BJ (cell line): ENCODE measurements at regions not wholly inside any gene's neighbourhood (a gene's known extent, or its start where the extent isn't known, plus 50 kb on each side); places are given as distances from the start of the nearest gene placed in this dataset.

Source experiments
- CTCF ChIA-PET: fragments of 350-600 bp; formaldehyde crosslinking; extraction: SDS; loops from one replicate; lab custom pipeline; 2021; ENCODE audit warnings: antibody characterized with exemption, inconsistent platforms; lab: Yijun Ruan, JAX
- POLR2A ChIA-PET: fragments of 300-600 bp; sonication (Branson Sonifier 250); formaldehyde crosslinking; extraction: SDS; loops from one replicate; lab custom pipeline; 2021; ENCODE audit warnings: antibody characterized with exemption; lab: Charles Lee
- DNase-seq: peaks from one replicate; pipeline ENCODE4 v3.0.0-alpha.2; 2011; ENCODE audit warnings: low read depth
- H3K27me3 ChIP-seq: 2 replicates; pipeline ENCODE4 v1.6.0; 2011; ENCODE audit warnings: low read length; ENCODE audit not compliant: control insufficient read depth, insufficient read depth
- H3K36me3 ChIP-seq: 2 replicates; pipeline ENCODE4 v1.5.1; 2011; ENCODE audit warnings: low read length; ENCODE audit not compliant: control insufficient read depth, insufficient read depth
- H3K4me3 ChIP-seq: 2 replicates; pipeline ENCODE4 v1.5.1; 2011; ENCODE audit warnings: low read depth, mild to moderate bottlenecking, control low read depth, low read length
- TF ChIP-seq, protein P1 (sequence below): IDR thresholded peaks from 2 replicates; pipeline ENCODE4 v1.5.1; 2011; ENCODE audit warnings: low read depth, mild to moderate bottlenecking, control low read depth, inconsistent platforms, low read length, moderate library complexity; ENCODE audit not compliant: insufficient read depth

DNA sequence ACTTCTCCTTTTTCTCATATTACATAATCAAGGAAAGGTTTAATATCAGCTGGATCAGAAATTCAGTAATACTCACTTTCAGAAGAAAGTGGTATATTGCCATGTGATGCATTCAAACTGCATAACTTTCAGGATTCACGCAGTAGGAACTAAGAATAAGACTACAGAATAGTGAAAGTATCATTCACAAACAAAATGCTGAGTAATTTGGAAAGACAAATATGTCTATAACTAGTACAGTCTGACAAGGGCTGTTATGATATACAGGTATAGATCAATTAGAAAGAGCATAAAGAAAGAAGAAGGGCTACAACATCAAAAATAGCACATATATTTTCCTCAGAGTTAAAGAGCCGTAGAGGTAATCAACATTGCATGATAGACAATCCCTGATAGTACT, 871.5 kb upstream of the TMPRSS15 start:
- TF ChIP-seq, protein P1, sequence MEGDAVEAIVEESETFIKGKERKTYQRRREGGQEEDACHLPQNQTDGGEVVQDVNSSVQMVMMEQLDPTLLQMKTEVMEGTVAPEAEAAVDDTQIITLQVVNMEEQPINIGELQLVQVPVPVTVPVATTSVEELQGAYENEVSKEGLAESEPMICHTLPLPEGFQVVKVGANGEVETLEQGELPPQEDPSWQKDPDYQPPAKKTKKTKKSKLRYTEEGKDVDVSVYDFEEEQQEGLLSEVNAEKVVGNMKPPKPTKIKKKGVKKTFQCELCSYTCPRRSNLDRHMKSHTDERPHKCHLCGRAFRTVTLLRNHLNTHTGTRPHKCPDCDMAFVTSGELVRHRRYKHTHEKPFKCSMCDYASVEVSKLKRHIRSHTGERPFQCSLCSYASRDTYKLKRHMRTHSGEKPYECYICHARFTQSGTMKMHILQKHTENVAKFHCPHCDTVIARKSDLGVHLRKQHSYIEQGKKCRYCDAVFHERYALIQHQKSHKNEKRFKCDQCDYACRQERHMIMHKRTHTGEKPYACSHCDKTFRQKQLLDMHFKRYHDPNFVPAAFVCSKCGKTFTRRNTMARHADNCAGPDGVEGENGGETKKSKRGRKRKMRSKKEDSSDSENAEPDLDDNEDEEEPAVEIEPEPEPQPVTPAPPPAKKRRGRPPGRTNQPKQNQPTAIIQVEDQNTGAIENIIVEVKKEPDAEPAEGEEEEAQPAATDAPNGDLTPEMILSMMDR: no peak
- DNase-seq: no peak
- no peak overlapping the region for H3K4me3 ChIP-seq
- no peaks in the 10 kb centered on the region for H3K27me3 ChIP-seq
- H3K36me3 ChIP-seq: no peaks in the 10 kb centered on the region
- ChIA-PET POLR2A (no interaction called here), CTCF (no interaction called here)

DNA sequence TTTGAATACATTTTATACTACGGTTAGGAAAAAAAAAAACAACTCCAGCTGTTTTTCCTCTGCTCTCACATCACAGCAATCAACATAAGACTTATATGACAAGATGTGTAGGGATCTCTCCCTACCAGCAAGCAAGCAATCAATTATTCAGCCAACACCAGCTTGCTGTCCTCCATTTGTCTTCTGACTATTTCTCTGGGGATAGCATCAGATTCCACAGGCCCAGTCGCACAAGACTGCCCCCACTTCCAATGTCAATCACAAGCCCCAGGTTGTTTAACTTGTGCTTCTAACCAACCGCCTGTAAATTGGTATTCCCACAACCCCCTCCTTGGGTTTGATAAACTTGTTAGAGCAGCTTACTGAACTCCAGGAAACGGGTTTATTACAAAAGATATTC, 873.1 kb upstream of the TMPRSS15 start:
- Histone ChIP-seq H3K4me3 (no peak overlapping the region), H3K27me3 (no peaks in the 10 kb centered on the region), H3K36me3 (no peaks in the 10 kb centered on the region)
- no peak for DNase-seq
- TF ChIP-seq, protein P1: no peak
- CTCF ChIA-PET: no interaction called here
- POLR2A ChIA-PET: no interaction called here

DNA sequence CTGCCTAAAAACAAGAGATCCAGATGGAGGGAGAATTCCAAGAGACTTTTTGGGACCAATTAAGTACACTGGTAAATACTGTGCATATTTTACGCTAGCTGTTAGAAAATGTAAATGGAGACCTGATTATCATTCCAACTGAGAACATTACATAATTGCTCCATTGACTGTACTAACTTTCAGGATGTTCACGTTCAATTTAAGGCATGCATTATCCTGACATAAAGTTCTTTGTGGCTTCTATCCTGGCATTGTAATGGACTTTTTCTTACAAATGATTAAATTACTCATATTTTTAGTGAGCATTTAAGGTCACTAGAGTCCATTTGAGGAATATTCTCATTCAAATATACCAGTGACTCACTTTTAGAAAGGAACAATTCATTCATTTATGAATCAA, 883.3 kb upstream of the TMPRSS15 start:
- TF ChIP-seq, protein P1: no peak
- ChIA-PET POLR2A (no interaction called here), CTCF (no interaction called here)
- Histone ChIP-seq H3K4me3 (no peak overlapping the region), H3K36me3 (no peaks in the 10 kb centered on the region), H3K27me3 (no peaks in the 10 kb centered on the region)
- no peak for DNase-seq

DNA sequence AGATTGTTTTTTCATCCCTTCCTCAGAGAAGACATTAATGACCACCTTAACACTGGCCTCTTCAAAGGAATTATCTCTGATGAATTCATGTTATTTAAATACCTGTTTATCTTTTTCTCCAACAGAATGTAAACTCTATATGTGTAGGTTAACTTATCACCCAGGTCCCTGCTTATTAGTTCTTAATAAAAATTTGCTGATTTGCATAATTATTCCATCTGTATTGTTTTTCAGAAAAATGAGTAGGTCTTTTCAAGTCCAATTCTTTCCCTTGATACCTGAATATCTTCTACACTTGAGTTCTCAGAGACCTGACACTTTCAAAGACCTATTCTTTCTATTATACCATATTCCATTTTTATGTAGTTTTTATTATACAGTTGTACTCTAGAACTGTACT, 886.7 kb upstream of the TMPRSS15 start:
- Histone ChIP-seq H3K27me3 (no peaks in the 10 kb centered on the region), H3K4me3 (no peak overlapping the region), H3K36me3 (no peaks in the 10 kb centered on the region)
- no peak for DNase-seq
- POLR2A ChIA-PET: no interaction called here
- TF ChIP-seq, protein P1: no peak
- CTCF ChIA-PET: no interaction called here

DNA sequence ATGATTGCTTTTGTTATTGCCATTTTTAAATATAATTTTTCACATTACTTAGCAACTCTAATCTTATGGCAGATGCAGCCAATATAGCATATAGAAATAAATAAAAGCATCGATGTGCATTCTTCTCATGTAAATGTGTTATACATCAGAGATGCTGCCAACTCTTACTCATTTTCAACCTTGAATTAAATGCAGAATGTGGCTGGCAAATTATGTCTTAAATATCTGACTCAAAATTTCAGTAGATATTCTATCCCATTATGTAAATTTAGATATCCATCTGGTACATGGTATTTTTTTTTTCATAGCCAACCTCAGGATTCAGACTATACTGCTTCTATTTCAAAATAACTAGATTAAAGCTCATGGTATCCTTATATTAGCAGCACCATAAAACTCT, 916.7 kb upstream of the TMPRSS15 start:
- DNase-seq: no peak
- Histone ChIP-seq H3K4me3 (no peak overlapping the region), H3K36me3 (no peaks in the 10 kb centered on the region), H3K27me3 (no peaks in the 10 kb centered on the region)
- CTCF ChIA-PET: no interaction called here
- POLR2A ChIA-PET: no interaction called here
- TF ChIP-seq, protein P1: no peak
